ENCODE measurements at regions not wholly inside any gene's neighbourhood (a gene's known extent, or its start where the extent isn't known, plus 50 kb on each side); places are given as distances from the start of the nearest gene placed in this dataset.
A peak's percentile ranks its signal among the peaks of the same experiment; 100 is the strongest.

- no peak overlapping the region for H3K9ac ChIP-seq (ENCODE audit: insufficient read depth, low read length)
- H3K36me3 ChIP-seq (ENCODE audit: control insufficient read depth, insufficient read depth, low read length) = no peaks in the 10 kb centered on the region
- H3K79me2 ChIP-seq (ENCODE audit: control insufficient read depth, insufficient read depth, low read length) = no peaks in the 10 kb centered on the region
- H3K27ac ChIP-seq (ENCODE audit: insufficient read depth, low read length) = no peak overlapping the region
- H4K20me1 ChIP-seq (ENCODE audit: control insufficient read depth, extremely low read depth, insufficient read depth, low read length) = no peaks in the 10 kb centered on the region
- H3K4me1 ChIP-seq (ENCODE audit: control insufficient read depth, extremely low read depth, insufficient read depth, low read length) = no peaks in the 10 kb centered on the region
- DNase-seq (ENCODE audit: low read depth in 2 of 2) = no peak
- no peak overlapping the region for H3K4me3 ChIP-seq (replicated peaks in 1 of 4; ENCODE audit: control extremely low read depth in 1 of 4, insufficient read depth in 1 of 4, low read depth in 3 of 4, low read length in 4 of 4)
- H3K9me3 ChIP-seq (ENCODE audit: control insufficient read depth, insufficient read depth, low read depth, low read length) = no peaks in the 10 kb centered on the region
- no peak overlapping the region for H2AFZ ChIP-seq (ENCODE audit: low read length)
- H3K4me2 ChIP-seq (ENCODE audit: extremely low read depth, insufficient read depth, low read length) = no peak overlapping the region
- TF ChIP-seq EZH2 (IDR thresholded peaks at IDR 0.05; ENCODE audit: low read length, missing control alignments) (no peak), CTCF (conservative IDR thresholded peaks at IDR 0.05 in 1 of 2, IDR thresholded peaks at IDR 0.05 in 1 of 2; ENCODE audit: low read depth in 1 of 2, low read length in 2 of 2) (no peak)
- H3K27me3 ChIP-seq (ENCODE audit: control insufficient read depth, insufficient read depth, low read length) = no peaks in the 10 kb centered on the region
Measured at GRCh38 chr13:78325585-78325984, 277.8 kb downstream of the POU4F1 start.

GRCh38 chr13:78323848-78324247 is 279.5 kb downstream of the POU4F1 start:
- Histone ChIP-seq H3K36me3 (ENCODE audit: control insufficient read depth, insufficient read depth, low read length) (no peaks in the 10 kb centered on the region), H3K4me2 (ENCODE audit: extremely low read depth, insufficient read depth, low read length) (no peak overlapping the region), H3K79me2 (ENCODE audit: control insufficient read depth, insufficient read depth, low read length) (no peaks in the 10 kb centered on the region), H2AFZ (ENCODE audit: low read length) (no peak overlapping the region), H3K27ac (ENCODE audit: insufficient read depth, low read length) (no peak overlapping the region), H3K27me3 (ENCODE audit: control insufficient read depth, insufficient read depth, low read length) (no peaks in the 10 kb centered on the region), H3K9me3 (ENCODE audit: control insufficient read depth, insufficient read depth, low read depth, low read length) (no peaks in the 10 kb centered on the region), H3K4me3 (replicated peaks in 1 of 4; ENCODE audit: control extremely low read depth in 1 of 4, insufficient read depth in 1 of 4, low read depth in 3 of 4, low read length in 4 of 4) (no peak overlapping the region), H3K4me1 (ENCODE audit: control insufficient read depth, extremely low read depth, insufficient read depth, low read length) (no peaks in the 10 kb centered on the region), H3K9ac (ENCODE audit: insufficient read depth, low read length) (no peak overlapping the region), H4K20me1 (ENCODE audit: control insufficient read depth, extremely low read depth, insufficient read depth, low read length) (no peaks in the 10 kb centered on the region)
- TF ChIP-seq CTCF (conservative IDR thresholded peaks at IDR 0.05 in 1 of 2, IDR thresholded peaks at IDR 0.05 in 1 of 2; ENCODE audit: low read depth in 1 of 2, low read length in 2 of 2) (no peak), EZH2 (IDR thresholded peaks at IDR 0.05; ENCODE audit: low read length, missing control alignments) (no peak)
- peak; percentile 2 to 43 for DNase-seq (ENCODE audit: low read depth in 2 of 2)

DNA sequence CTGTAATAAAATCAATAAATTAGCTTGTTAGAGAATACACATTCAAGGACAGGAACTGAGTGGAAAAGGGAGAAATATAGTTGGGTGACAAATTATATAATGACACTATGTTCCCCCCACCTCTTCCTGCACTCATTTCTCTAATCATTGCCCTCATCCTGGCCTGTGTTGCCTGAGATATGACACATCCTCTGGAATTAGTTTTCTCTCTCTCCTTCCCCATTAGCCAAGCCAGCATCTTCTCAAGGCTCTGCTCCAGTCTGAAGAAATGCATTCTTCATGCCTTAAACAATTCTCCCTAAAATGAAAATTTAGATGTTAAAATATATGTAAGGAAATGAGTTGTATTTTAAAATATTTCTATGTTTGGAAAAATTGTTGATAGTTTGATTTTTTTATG is 280.3 kb downstream of the POU4F1 start:
- Histone ChIP-seq H3K9me3 (ENCODE audit: control insufficient read depth, insufficient read depth, low read depth, low read length) (no peaks in the 10 kb centered on the region), H3K79me2 (ENCODE audit: control insufficient read depth, insufficient read depth, low read length) (no peaks in the 10 kb centered on the region), H3K4me2 (ENCODE audit: extremely low read depth, insufficient read depth, low read length) (no peak overlapping the region), H3K9ac (ENCODE audit: insufficient read depth, low read length) (no peak overlapping the region), H3K27me3 (ENCODE audit: control insufficient read depth, insufficient read depth, low read length) (no peaks in the 10 kb centered on the region), H3K27ac (ENCODE audit: insufficient read depth, low read length) (no peak overlapping the region), H3K4me3 (replicated peaks in 1 of 4; ENCODE audit: control extremely low read depth in 1 of 4, insufficient read depth in 1 of 4, low read depth in 3 of 4, low read length in 4 of 4) (no peak overlapping the region), H3K36me3 (ENCODE audit: control insufficient read depth, insufficient read depth, low read length) (no peaks in the 10 kb centered on the region), H4K20me1 (ENCODE audit: control insufficient read depth, extremely low read depth, insufficient read depth, low read length) (no peaks in the 10 kb centered on the region), H2AFZ (ENCODE audit: low read length) (no peak overlapping the region), H3K4me1 (ENCODE audit: control insufficient read depth, extremely low read depth, insufficient read depth, low read length) (no peaks in the 10 kb centered on the region)
- DNase-seq (ENCODE audit: low read depth in 2 of 2) = peak in 1 of 2 donors; percentile 6
- TF ChIP-seq EZH2 (IDR thresholded peaks at IDR 0.05; ENCODE audit: low read length, missing control alignments) (no peak), CTCF (conservative IDR thresholded peaks at IDR 0.05 in 1 of 2, IDR thresholded peaks at IDR 0.05 in 1 of 2; ENCODE audit: low read depth in 1 of 2, low read length in 2 of 2) (no peak)

Data from fibroblast of lung (primary cell).